ENCODE measurements at regions not wholly inside any gene's neighbourhood (a gene's known extent, or its start where the extent isn't known, plus 50 kb on each side); places are given as distances from the start of the nearest gene placed in this dataset.

- no peak for DNase-seq (ENCODE audit: low spot score)
Observed at GRCh38 chr20:52727740-52728456, 244.3 kb upstream of the TSHZ2 start.

GRCh38 chr20:52724541-52724940 is 247.6 kb upstream of the TSHZ2 start:
- DNase-seq (ENCODE audit: low spot score): no peak

GRCh38 chr20:52722926-52723688 is 249.1 kb upstream of the TSHZ2 start:
- no peak for DNase-seq (ENCODE audit: low spot score)

GRCh38 chr20:52708137-52708536 is 264.0 kb upstream of the TSHZ2 start:
- DNase-seq (ENCODE audit: low spot score): no peak

GRCh38 chr20:52704553-52704952 is 267.6 kb upstream of the TSHZ2 start:
- DNase-seq (ENCODE audit: low spot score): no peak

GRCh38 chr20:52688345-52688744 is 283.8 kb upstream of the TSHZ2 start:
- no peak for DNase-seq (ENCODE audit: low spot score)

- DNase-seq (ENCODE audit: low spot score): no peak
Observed at GRCh38 chr20:52684905-52685304, 287.3 kb upstream of the TSHZ2 start.

GRCh38 chr20:52684176-52684575 is 288.0 kb upstream of the TSHZ2 start:
- DNase-seq (ENCODE audit: low spot score): no peak

- no peak for DNase-seq (ENCODE audit: low spot score)
Observed at GRCh38 chr20:52683761-52684160, 288.4 kb upstream of the TSHZ2 start.

- DNase-seq (ENCODE audit: low spot score): no peak
Observed at GRCh38 chr20:52682237-52682636, 289.9 kb upstream of the TSHZ2 start.

GRCh38 chr20:52681288-52681687 is 290.9 kb upstream of the TSHZ2 start:
- DNase-seq (ENCODE audit: low spot score): no peak

GRCh38 chr20:52677216-52677615 is 294.9 kb upstream of the TSHZ2 start:
- no peak for DNase-seq (ENCODE audit: low spot score)

- DNase-seq (ENCODE audit: low spot score): no peak
Observed at GRCh38 chr20:52676283-52676995, 295.7 kb upstream of the TSHZ2 start.

GRCh38 chr20:52675375-52675774 is 296.8 kb upstream of the TSHZ2 start:
- no peak for DNase-seq (ENCODE audit: low spot score)

- DNase-seq (ENCODE audit: low spot score): no peak
Observed at GRCh38 chr20:52668626-52669025, 303.5 kb upstream of the TSHZ2 start.

- no peak for DNase-seq (ENCODE audit: low spot score)
Observed at GRCh38 chr20:52667358-52667757, 304.8 kb upstream of the TSHZ2 start.

GRCh38 chr20:52665441-52665840 is 306.7 kb upstream of the TSHZ2 start:
- DNase-seq (ENCODE audit: low spot score): no peak

GRCh38 chr20:52655395-52655794 is 316.8 kb upstream of the TSHZ2 start:
- no peak for DNase-seq (ENCODE audit: low spot score)

GRCh38 chr20:52654567-52654966 is 317.6 kb upstream of the TSHZ2 start:
- DNase-seq (ENCODE audit: low spot score): no peak

- no peak for DNase-seq (ENCODE audit: low spot score)
Observed at GRCh38 chr20:52652271-52652670, 319.9 kb upstream of the TSHZ2 start.

GRCh38 chr20:52649727-52650126 is 322.4 kb upstream of the TSHZ2 start:
- no peak for DNase-seq (ENCODE audit: low spot score)

- DNase-seq (ENCODE audit: low spot score): no peak
Observed at GRCh38 chr20:52645822-52646221, 326.3 kb upstream of the TSHZ2 start.

- DNase-seq (ENCODE audit: low spot score): no peak
Observed at GRCh38 chr20:52643034-52643433, 329.1 kb upstream of the TSHZ2 start.

All from hematopoietic multipotent progenitor cell treated with erythropoietin and hydrocortisone succinate and interleukin-3 and kit ligand, for 17 days (in vitro differentiated cells).